Loucy (cell line): ENCODE measurements at regions not wholly inside any gene's neighbourhood (a gene's known extent, or its start where the extent isn't known, plus 50 kb on each side); places are given as distances from the start of the nearest gene placed in this dataset.

Experiments used
- EZH2phosphoT487 ChIP-seq: fragments of 200-600 bp; IDR thresholded peaks from 2 replicates; pipeline ENCODE4 v1.6.1; 2018; ENCODE audit warnings: antibody characterized with exemption, mild to moderate bottlenecking, moderate library complexity, borderline replicate concordance
- TF ChIP-seq, protein P1 (sequence below): fragments of 200-600 bp; sonication (generic); conservative IDR thresholded peaks from 2 replicates; pipeline ENCODE4 v1.5.1; 2014; ENCODE audit warnings: mild to moderate bottlenecking, antibody characterized with exemption, low read length

DNA sequence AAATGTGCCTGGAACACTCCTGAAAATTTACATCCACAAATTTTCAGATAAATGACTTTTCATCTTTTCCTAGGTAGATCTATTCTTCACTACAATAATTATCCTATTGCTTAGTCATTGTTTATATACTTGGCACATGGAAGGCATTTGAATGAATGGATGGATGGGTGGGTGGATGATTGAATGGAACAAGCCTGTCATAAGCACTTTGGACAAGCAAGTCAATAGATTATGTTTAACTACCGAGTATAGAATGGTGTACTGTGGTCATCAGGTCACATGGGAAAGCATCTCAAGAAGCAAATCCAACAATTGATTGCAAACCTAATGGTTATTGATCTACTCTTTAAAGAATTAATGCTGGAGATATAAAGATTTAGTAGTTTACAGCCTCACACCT is 114.4 kb upstream of the DMRTA1 start:
- TF ChIP-seq, protein P1, sequence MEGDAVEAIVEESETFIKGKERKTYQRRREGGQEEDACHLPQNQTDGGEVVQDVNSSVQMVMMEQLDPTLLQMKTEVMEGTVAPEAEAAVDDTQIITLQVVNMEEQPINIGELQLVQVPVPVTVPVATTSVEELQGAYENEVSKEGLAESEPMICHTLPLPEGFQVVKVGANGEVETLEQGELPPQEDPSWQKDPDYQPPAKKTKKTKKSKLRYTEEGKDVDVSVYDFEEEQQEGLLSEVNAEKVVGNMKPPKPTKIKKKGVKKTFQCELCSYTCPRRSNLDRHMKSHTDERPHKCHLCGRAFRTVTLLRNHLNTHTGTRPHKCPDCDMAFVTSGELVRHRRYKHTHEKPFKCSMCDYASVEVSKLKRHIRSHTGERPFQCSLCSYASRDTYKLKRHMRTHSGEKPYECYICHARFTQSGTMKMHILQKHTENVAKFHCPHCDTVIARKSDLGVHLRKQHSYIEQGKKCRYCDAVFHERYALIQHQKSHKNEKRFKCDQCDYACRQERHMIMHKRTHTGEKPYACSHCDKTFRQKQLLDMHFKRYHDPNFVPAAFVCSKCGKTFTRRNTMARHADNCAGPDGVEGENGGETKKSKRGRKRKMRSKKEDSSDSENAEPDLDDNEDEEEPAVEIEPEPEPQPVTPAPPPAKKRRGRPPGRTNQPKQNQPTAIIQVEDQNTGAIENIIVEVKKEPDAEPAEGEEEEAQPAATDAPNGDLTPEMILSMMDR = no peak
- TF ChIP-seq EZH2phosphoT487 = no peak
